Small intestine (tissue), 7 donors: ENCODE measurements at regions not wholly inside any gene's neighbourhood (a gene's known extent, or its start where the extent isn't known, plus 50 kb on each side); places are given as distances from the start of the nearest gene placed in this dataset.

Source experiments
- DNase-seq, 2 donors: peaks; one replicate each; pipeline versions ENCODE4 v3.0.0 to v3.0.0-alpha.2; 2013
- FAIRE-seq: peaks from 2 replicates; lab custom pipeline; 2012; peaks lifted over from hg19 to GRCh38; lab: Jason Lieb, UNC
- H3K27ac ChIP-seq, 3 donors: one replicate each; pipeline ENCODE4 v1.5.1; 2013; ENCODE audit warnings: low read length in 2 of 3, mild to moderate bottlenecking in 2 of 3, control low read depth in 1 of 3, inconsistent platforms in 1 of 3, low read depth in 1 of 3, moderate library complexity in 1 of 3
- H3K27me3 ChIP-seq, 3 donors: one replicate each; pipeline ENCODE4 v1.6.1; 2013; ENCODE audit warnings: low read length in 3 of 3, inconsistent platforms in 1 of 3; ENCODE audit not compliant: control insufficient read depth in 3 of 3, insufficient read depth in 3 of 3
- H3K36me3 ChIP-seq, 3 donors: one replicate each; pipeline ENCODE4 v1.6.1; 2013; ENCODE audit warnings: low read length in 3 of 3, inconsistent platforms in 1 of 3, low read depth in 1 of 3, mild to moderate bottlenecking in 1 of 3, moderate library complexity in 1 of 3; ENCODE audit not compliant: control insufficient read depth in 3 of 3, insufficient read depth in 2 of 3
- H3K4me1 ChIP-seq, 3 donors: one replicate each; pipeline ENCODE4 v1.6.1; 2013; ENCODE audit warnings: low read length in 2 of 3, inconsistent platforms in 1 of 3, low read depth in 1 of 3, mild to moderate bottlenecking in 1 of 3, moderate library complexity in 1 of 3; ENCODE audit not compliant: control insufficient read depth in 3 of 3, insufficient read depth in 2 of 3
- H3K4me3 ChIP-seq, 3 donors: one replicate each; pipeline ENCODE4 v1.5.1; 2013; ENCODE audit warnings: low read length in 3 of 3, control low read depth in 1 of 3, inconsistent platforms in 1 of 3, low read depth in 1 of 3, mild to moderate bottlenecking in 1 of 3, moderate library complexity in 1 of 3
- H3K9me3 ChIP-seq, 2 donors: one replicate each; pipeline ENCODE4 v1.6.1; 2013; ENCODE audit warnings: low read depth in 1 of 2, low read length in 1 of 2; ENCODE audit not compliant: control insufficient read depth in 2 of 2, insufficient read depth in 1 of 2
- WGBS, 3 donors: extraction: QIAGEN DNeasy Blood & Tissue Kit; methylation state at CpG; one replicate each; pipeline ENCODE4 v1.1.7; 2013; 5-methylcytosine and 5-hydroxymethylcytosine counted together
- donor health status: healthy with polysubstance abuse.
- donor health status: control.
- donor health status: control.
- donor health status: Bipolar disorder and iron deficiency.
- donor health status: healthy.

DNA sequence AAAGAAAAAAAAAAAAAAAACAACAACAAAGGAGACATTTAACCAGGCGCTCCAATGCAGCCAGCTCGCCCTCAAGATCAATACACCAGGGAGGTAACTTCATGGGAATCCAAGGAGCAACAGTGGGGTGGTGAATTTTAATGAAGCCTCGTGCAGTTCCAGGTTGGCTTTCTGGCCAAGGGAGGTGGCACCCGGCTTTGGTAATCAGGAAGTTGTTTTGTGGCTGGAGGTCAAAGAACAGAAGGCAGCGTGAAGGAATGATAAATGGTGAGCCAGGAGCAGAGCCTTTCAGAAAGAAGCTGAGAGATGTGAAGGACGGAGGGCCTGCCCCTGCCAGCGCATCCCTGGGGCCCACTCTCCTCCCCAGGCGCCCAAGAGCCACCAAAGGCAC is 188.2 kb upstream of the TSC22D1 start:
- Histone ChIP-seq H3K4me1 (peaks cover 10 to 60% (median 22%) of the 10 kb centered on the region in 3 donors), H3K4me3 (no peak overlapping the region), H3K27ac (peak overlapping the region; percentile 72 to 89 (median 73)), H3K27me3 (no peaks in the 10 kb centered on the region), H3K9me3 (peaks cover 0 to 3% of the 10 kb centered on the region in 2 donors), H3K36me3 (no peaks in the 10 kb centered on the region)
- 16 to 41% (median 17%) methylated on average over 8 of the region's 8 CpGs for WGBS, 3 donors
- DNase-seq, result peak; percentile 91 to 95
- no peak for FAIRE-seq

DNA sequence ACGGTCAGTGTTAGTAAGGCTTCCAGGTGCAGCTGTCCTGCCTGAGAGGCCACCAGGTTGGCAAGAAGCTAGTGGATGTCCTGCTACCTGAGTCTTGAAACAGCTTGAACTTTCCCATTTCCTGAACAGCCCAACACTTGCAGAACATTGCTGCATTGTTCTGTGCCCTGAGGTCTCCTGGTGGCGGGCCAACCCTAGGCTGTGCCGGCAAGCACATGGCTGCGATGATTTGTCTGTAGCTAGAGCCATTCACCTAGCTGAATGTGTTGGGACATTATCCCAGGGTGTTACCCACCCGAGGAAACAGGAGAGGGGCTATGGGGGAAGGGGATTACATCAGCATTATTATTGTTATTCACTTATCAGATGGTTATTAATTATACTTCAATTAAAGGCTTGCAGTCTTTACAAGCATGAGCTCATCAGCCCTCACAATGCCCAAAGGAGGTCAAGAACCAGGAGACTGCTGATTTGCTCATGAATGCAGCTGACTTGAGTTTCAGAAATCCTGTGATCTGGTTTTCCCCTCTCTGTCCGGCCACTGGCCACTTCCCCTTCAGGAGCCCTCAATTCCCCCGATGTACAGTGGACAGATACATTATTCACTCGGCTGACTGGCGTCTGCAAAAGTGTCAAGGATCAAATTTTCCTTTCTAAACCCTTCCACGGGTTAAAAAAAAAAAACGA is 187.6 kb upstream of the TSC22D1 start:
- H3K4me3 ChIP-seq, result no peak overlapping the region
- peaks cover 0 to under 1% of the 10 kb centered on the region in 2 donors for H3K9me3 ChIP-seq
- peaks cover 10 to 60% (median 24%) of the 10 kb centered on the region in 3 donors for H3K4me1 ChIP-seq
- no peaks in the 10 kb centered on the region for H3K36me3 ChIP-seq
- H3K27me3 ChIP-seq, result no peaks in the 10 kb centered on the region
- FAIRE-seq (no peak), DNase-seq (peak; percentile 62 to 72)
- 15 to 40% (median 28%) methylated on average over 11 of the region's 11 CpGs for WGBS, 3 donors
- H3K27ac ChIP-seq, result peak overlapping the region; percentile 72 to 89 (median 73)

DNA sequence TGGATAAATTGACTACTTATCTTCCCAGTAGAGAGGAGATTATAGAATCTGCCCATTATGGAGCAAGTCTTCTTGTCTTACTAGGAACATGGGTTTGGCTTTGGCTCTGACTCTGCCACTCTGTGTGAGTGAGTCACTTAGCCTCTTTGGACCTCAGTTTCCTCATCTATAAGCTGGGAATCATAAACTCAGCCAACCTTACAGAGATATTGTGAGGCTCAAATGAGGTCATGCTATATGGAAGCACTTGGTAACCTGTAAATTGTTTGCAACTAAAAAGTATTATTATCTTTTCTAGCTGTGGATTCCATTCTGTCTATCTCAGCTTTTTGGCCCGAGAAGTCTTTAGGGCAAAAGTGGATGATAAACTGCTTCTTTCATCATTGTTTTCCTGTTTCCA is 186.8 kb upstream of the TSC22D1 start:
- Histone ChIP-seq H3K9me3 (no peaks in the 10 kb centered on the region), H3K27ac (peak overlapping the region in 1 of 3 donors; percentile 72), H3K27me3 (no peaks in the 10 kb centered on the region), H3K4me3 (no peak overlapping the region), H3K36me3 (no peaks in the 10 kb centered on the region), H3K4me1 (peaks cover 12 to 66% (median 20%) of the 10 kb centered on the region in 3 donors)
- DNase-seq (no peak), FAIRE-seq (no peak)
- 68 to 87% (median 79%) methylated on average over 1 of the region's 1 CpG for WGBS, 3 donors

DNA sequence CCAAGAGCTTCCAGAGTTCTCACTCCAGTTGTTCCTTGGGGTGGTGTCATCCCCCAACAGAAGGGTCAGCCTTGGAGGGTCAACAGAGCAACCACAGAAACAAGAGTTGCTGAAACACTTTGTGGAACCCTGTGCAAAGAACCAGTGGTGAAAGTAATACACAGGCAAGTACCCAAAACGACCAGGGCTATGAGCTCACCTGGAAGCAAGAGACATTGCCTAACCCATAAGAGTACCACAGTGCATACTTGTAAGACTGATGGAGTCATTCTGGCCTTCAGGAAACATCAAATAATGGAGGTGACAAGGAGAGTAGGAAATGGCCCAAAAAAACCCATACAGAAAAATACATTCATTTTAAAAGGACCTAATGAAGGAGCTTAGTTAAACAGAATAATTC is 184.3 kb upstream of the TSC22D1 start:
- no peak overlapping the region for H3K4me3 ChIP-seq
- H3K27ac ChIP-seq, result peak overlapping the region in 1 of 3 donors; percentile 74
- peaks cover 13 to 70% (median 21%) of the 10 kb centered on the region in 3 donors for H3K4me1 ChIP-seq
- no peaks in the 10 kb centered on the region for H3K9me3 ChIP-seq
- H3K36me3 ChIP-seq, result no peaks in the 10 kb centered on the region
- H3K27me3 ChIP-seq, result no peaks in the 10 kb centered on the region
- WGBS, 3 donors, result 32 to 72% (median 41%) methylated on average over 1 of the region's 1 CpG
- FAIRE-seq, result no peak
- no peak for DNase-seq

DNA sequence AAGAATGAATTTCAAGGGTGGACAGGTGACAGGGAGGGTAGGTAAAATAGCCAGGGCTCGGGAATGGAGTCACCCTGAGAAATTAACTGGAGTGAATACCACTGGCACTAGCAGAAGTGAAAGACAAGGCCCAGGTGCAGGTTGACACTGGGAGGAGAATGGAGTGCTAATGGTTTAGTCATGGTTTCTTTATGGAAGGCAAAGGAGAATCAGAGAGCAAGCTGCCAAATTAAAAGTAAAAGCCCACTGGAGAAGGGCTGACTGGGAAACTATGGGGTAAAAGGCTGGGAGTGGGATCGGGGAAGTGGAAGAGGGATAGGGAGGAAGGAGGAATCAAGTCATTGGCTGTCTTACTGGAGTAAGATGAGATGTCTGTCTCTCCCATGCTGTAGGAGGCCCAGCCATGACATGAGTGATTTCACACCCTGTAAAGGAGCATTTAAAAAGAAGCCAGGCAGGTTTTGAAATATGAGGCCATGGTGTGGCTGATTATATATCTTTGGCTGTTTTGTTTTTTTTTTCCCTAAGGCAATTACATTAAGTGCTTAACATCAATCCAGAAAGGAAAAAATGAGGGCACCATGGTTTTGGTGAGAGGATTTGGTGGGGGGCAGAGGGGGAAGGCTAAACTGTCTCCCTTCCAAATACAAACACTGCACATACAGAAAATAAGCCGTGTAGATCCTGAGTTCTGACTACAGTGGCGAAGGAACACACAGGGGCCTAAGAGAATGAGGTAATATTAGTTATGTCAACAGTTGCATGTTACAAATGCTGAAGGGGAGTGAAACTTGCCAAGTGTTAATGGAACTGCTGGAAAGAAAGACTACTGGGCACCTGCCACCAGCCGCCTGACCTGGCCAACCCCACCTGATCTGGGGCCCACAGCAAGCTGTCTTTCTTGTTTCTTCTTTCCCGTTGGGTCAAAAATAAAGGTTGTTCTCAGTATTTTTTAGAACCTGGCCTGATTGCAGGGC is 183.5 kb upstream of the TSC22D1 start:
- FAIRE-seq (no peak), DNase-seq (peak in 1 of 2 donors; percentile 58)
- WGBS, 3 donors, result 40 to 57% (median 43%) methylated on average over 6 of the region's 6 CpGs
- Histone ChIP-seq H3K27me3 (no peaks in the 10 kb centered on the region), H3K27ac (peak overlapping the region in 1 of 3 donors; percentile 74), H3K4me3 (no peak overlapping the region), H3K36me3 (no peaks in the 10 kb centered on the region), H3K4me1 (peaks cover 13 to 77% (median 21%) of the 10 kb centered on the region in 3 donors), H3K9me3 (no peaks in the 10 kb centered on the region)

DNA sequence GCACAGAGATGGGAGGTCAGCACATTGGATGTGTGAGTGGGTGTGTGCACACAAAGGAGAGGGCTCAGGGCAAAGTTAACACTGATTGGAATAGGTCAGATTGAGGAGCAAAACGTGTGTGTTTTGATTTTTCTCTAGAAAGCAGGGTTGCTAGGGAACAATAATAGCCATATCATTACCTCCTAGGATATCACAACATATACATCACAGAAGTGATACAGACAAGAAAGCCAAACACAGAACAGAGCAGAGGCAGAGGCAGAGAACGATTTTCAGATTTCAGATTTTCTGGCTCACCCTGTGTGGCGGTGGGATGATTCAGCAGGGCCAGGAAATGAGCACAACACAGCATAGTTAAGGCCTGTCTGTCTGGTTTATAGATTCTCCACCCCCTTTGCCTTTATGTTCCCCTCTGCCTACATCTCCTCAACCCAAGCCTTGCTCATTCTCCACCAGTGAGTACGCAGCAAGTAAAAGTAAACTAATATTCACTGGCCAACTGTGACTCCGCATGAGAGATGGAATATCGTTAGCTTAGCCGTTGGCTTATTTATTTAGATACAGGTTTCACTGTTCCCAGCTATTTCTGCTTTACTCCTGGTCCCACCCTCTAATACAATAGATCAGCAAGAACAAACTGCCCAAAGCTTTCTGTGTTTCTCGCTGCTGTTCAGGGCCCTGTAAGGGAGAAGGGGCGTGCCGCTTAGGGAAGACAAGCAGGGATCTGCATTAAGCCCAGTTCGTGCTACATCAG is 182.7 kb upstream of the TSC22D1 start:
- FAIRE-seq (no peak), DNase-seq (peak; percentile 53 to 62)
- 54 to 69% (median 56%) methylated on average over 11 of the region's 11 CpGs for WGBS, 3 donors
- Histone ChIP-seq H3K9me3 (no peaks in the 10 kb centered on the region), H3K27ac (peak overlapping the region in 1 of 3 donors; percentile 74), H3K27me3 (no peaks in the 10 kb centered on the region), H3K36me3 (no peaks in the 10 kb centered on the region), H3K4me1 (peaks cover 13 to 74% (median 19%) of the 10 kb centered on the region in 3 donors), H3K4me3 (no peak overlapping the region)

DNA sequence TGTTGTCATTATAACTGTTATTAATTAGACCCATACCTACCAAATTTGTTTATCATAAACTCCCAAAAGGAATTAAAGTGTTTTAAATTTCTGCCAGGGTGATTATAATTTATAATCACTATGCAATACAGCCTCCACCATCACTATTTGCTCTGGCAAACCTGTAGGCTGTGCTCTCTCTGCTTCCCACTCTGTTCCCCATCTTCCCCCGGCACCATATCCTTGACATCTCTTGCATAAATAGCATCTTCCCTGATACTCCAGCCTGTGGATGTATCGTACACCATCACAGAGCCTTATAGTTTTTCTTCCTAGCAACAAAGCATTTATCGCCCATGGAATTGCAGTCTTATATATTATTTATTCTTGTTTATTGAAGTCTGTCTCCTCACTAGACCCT is 181.5 kb upstream of the TSC22D1 start:
- no peak overlapping the region for H3K4me3 ChIP-seq
- H3K27ac ChIP-seq, result no peak overlapping the region
- no peaks in the 10 kb centered on the region for H3K27me3 ChIP-seq
- 95 to 97% (median 97%) methylated on average over 3 of the region's 3 CpGs for WGBS, 3 donors
- H3K9me3 ChIP-seq, result no peaks in the 10 kb centered on the region
- H3K4me1 ChIP-seq, result peaks cover 10 to 70% (median 11%) of the 10 kb centered on the region in 3 donors
- FAIRE-seq (no peak), DNase-seq (no peak)
- H3K36me3 ChIP-seq, result no peaks in the 10 kb centered on the region
